K562 (cell line): ENCODE measurements at regions not wholly inside any gene's neighbourhood (a gene's known extent, or its start where the extent isn't known, plus 50 kb on each side); places are given as distances from the start of the nearest gene placed in this dataset.

ENCODE experiments used
- ATAC-seq: fragments of 200-7000 bp; cut with Tn5 transposase; 3 replicates; pipeline ENCODE4 v1.9.1; 2020; ENCODE audit warnings: moderate library complexity
- BruUV-seq: library from RNA; stranded (reverse); fragments of 400-500 nt; replicated peaks from 2 replicates; lab custom pipeline; 2021; lab: Mats Ljungman, UMichigan
- CTCF ChIA-PET: fragments of 300-600 bp; formaldehyde crosslinking; extraction: SDS; loops from one replicate; lab custom pipeline; 2021; ENCODE audit warnings: low intra/inter-chr PET ratio; lab: Yijun Ruan, JAX
- POLR2A ChIA-PET: fragments of 300-600, 350-650 bp; sonication (Branson Sonifier 250); formaldehyde crosslinking; extraction: SDS; loops from one replicate; lab custom pipeline; 2021; ENCODE audit warnings: antibody characterized with exemption, inconsistent platforms; lab: Yijun Ruan, JAX
- DNase-seq, 4 experiments: peaks; one replicate each; pipeline versions ENCODE4 v3.0.0 to v3.0.0-alpha.2; 2011 to 2018; ENCODE audit warnings: low spot score in 3 of 4, mixed read lengths in 3 of 4; ENCODE audit errors: extremely low read depth in 1 of 4
- FAIRE-seq: peaks from 2 replicates; lab custom pipeline; 2011; peaks lifted over from hg19 to GRCh38; lab: Jason Lieb, UNC
- H2AFZ ChIP-seq: 2 replicates; pipeline ENCODE4 v1.6.0; 2011; ENCODE audit warnings: low read depth, low read length, control low read depth, inconsistent platforms
- H3K27ac ChIP-seq: fragments of 200-600 bp; 3 replicates; pipeline ENCODE4 v1.8.0; 2011; ENCODE audit warnings: low read depth, mild to moderate bottlenecking, control low read depth, inconsistent platforms, low read length, moderate library complexity, mixed read lengths; ENCODE audit errors: extremely low read depth
- H3K27me3 ChIP-seq, 2 experiments: fragments of 300-600 bp in 1 of 2; 2 replicates in 1 of 2; 3 replicates in 1 of 2; pipeline versions ENCODE4 v1.6.0 to v1.8.0; 2011; ENCODE audit warnings: inconsistent platforms in 2 of 2, low read length in 2 of 2, mild to moderate bottlenecking in 1 of 2, mixed read lengths in 1 of 2, moderate library complexity in 1 of 2; ENCODE audit not compliant: control insufficient read depth in 2 of 2, insufficient read depth in 2 of 2
- H3K36me3 ChIP-seq: fragments of 300-600 bp; 3 replicates; pipeline ENCODE4 v1.8.0; 2011; ENCODE audit warnings: mild to moderate bottlenecking, low read length, inconsistent platforms; ENCODE audit not compliant: control insufficient read depth, insufficient read depth
- H3K4me1 ChIP-seq, 2 experiments: fragments of 200-600 bp in 1 of 2; replicated peaks in 1 of 2; 2 replicates in 1 of 2; 3 replicates in 1 of 2; pipeline versions ENCODE4 v1.5.1 to v1.8.0; 2011; ENCODE audit warnings: inconsistent platforms in 2 of 2, low read length in 2 of 2, mild to moderate bottlenecking in 1 of 2, mixed read lengths in 1 of 2, moderate library complexity in 1 of 2; ENCODE audit not compliant: control insufficient read depth in 2 of 2, insufficient read depth in 2 of 2
- H3K4me2 ChIP-seq: 2 replicates; pipeline ENCODE4 v1.6.1; 2011; ENCODE audit warnings: low read length, control low read depth, inconsistent platforms, mixed read lengths; ENCODE audit not compliant: insufficient read depth
- H3K4me3 ChIP-seq: fragments of 200-600 bp; sonication (generic), shearing (Covaris generic); 2 replicates; pipeline ENCODE4 v1.5.1; 2016; ENCODE audit warnings: control low read depth, inconsistent platforms
- H3K79me2 ChIP-seq: fragments of 200-600 bp; 3 replicates; pipeline ENCODE4 v1.8.0; 2011; ENCODE audit warnings: low read length, inconsistent platforms; ENCODE audit not compliant: control insufficient read depth, insufficient read depth
- H3K9ac ChIP-seq, 2 experiments: 2 replicates each; pipeline versions ENCODE4 v1.6.0 to v1.6.1; 2011; ENCODE audit warnings: low read depth in 2 of 2, low read length in 2 of 2, control low read depth in 1 of 2, inconsistent platforms in 1 of 2, mild to moderate bottlenecking in 1 of 2, mixed read lengths in 1 of 2; ENCODE audit not compliant: insufficient read depth in 1 of 2
- H3K9me1 ChIP-seq: one replicate; pipeline ENCODE4 v1.6.0; 2011; ENCODE audit warnings: inconsistent platforms, mild to moderate bottlenecking, low read length, moderate library complexity; ENCODE audit not compliant: control insufficient read depth, insufficient read depth
- H3K9me3 ChIP-seq: replicated peaks from 2 replicates; pipeline ENCODE4 v1.5.1; 2011; ENCODE audit warnings: low read depth, low read length, inconsistent platforms; ENCODE audit not compliant: control insufficient read depth, insufficient read depth
- H4K20me1 ChIP-seq: replicated peaks from 2 replicates; pipeline ENCODE4 v1.6.1; 2011; ENCODE audit warnings: low read length, inconsistent platforms, mixed read lengths; ENCODE audit not compliant: control insufficient read depth, insufficient read depth
- ATF1 ChIP-seq, 2 experiments: fragments of 450-650 bp in 1 of 2; IDR thresholded peaks; 2 replicates each; pipeline ENCODE4 v1.6.1; 2016; ENCODE audit warnings: missing compliant biosample characterization in 1 of 2, missing genetic modification characterization in 1 of 2
- FUS ChIP-seq: fragments of 200-400 bp; formaldehyde crosslinking; optimal IDR thresholded peaks from 2 replicates; pipeline ENCODE3; 2017; ENCODE audit warnings: low read depth, low read length
- IRF1 ChIP-seq: sonication (generic); formaldehyde crosslinking; IDR thresholded peaks from 2 replicates; pipeline ENCODE4 v1.8.0; 2022; ENCODE audit warnings: missing genetic modification reagents, mild to moderate bottlenecking, borderline replicate concordance
- LCOR ChIP-seq: sonication (generic); formaldehyde crosslinking; IDR thresholded peaks from 2 replicates; pipeline ENCODE4 v1.8.0; 2022; ENCODE audit warnings: mild to moderate bottlenecking, missing genetic modification reagents
- MCM7 ChIP-seq, 2 experiments: fragments of 450-650 bp; IDR thresholded peaks; 2 replicates each; pipeline ENCODE4 v1.6.1; 2016 to 2018
- NR2C1 ChIP-seq, 2 experiments: fragments of 450-650 bp; IDR thresholded peaks; 2 replicates each; pipeline ENCODE4 v1.6.1; 2017; ENCODE audit warnings: mild to moderate bottlenecking in 2 of 2, antibody characterized with exemption in 1 of 2, inconsistent platforms in 1 of 2, missing compliant biosample characterization in 1 of 2, missing genetic modification characterization in 1 of 2
- WHSC1 ChIP-seq: IDR thresholded peaks from one replicate; pipeline ENCODE4 v1.6.1; 2012; ENCODE audit warnings: low read length, control low read depth, inconsistent platforms
- ZBTB8A ChIP-seq: fragments of 450-650 bp; IDR thresholded peaks from 2 replicates; pipeline ENCODE4 v1.6.1; 2018; ENCODE audit warnings: mild to moderate bottlenecking, moderate library complexity; ENCODE audit not compliant: partially characterized antibody
- ZNF232 ChIP-seq: sonication (generic); formaldehyde crosslinking; IDR thresholded peaks from 2 replicates; pipeline ENCODE4 v1.8.0; 2022; ENCODE audit warnings: mild to moderate bottlenecking, missing genetic modification reagents
- ZNF263 ChIP-seq: sonication (generic); formaldehyde crosslinking; IDR thresholded peaks from 2 replicates; pipeline ENCODE4 v1.8.0; 2022; ENCODE audit warnings: mild to moderate bottlenecking, missing genetic modification reagents, borderline replicate concordance
- ZNF444 ChIP-seq: fragments of 250-450 bp; sonication (Bioruptor Pico); IDR thresholded peaks from 2 replicates; pipeline ENCODE4 v1.4.0; 2020; ENCODE audit warnings: mild to moderate bottlenecking, moderate library complexity
- WGBS: fragments of 100-300 bp; shearing (Covaris generic); methylation state at CpG from one replicate; pipeline ENCODE4 v1.1.6; 2016; ENCODE audit warnings: low coverage, mixed read lengths; ENCODE audit not compliant: insufficient coverage; ENCODE audit errors: missing lambda C conversion rate; 5-methylcytosine and 5-hydroxymethylcytosine counted together
- in situ Hi-C: fragments of 300-500 bp; cut with MboI; formaldehyde crosslinking; loops from 4 replicates; pipeline ENCODE4 v1.15.0; 2018; ENCODE audit warnings: inconsistent platforms, mixed read lengths
- intact Hi-C: fragments of 100-400 bp; cut with micrococcal nuclease; formaldehyde crosslinking; loops from 2 replicates; pipeline ENCODE4 v1.14.2; 2022
- TF ChIP-seq, protein P1 (sequence below): fragments of 250-450 bp; sonication (Bioruptor Pico); IDR thresholded peaks from 2 replicates; pipeline ENCODE4 v1.4.0; 2020; ENCODE audit warnings: mild to moderate bottlenecking, moderate library complexity
- TF ChIP-seq, protein P2 (sequence below): fragments of 200-400 bp; formaldehyde crosslinking; IDR thresholded peaks from 2 replicates; pipeline ENCODE4 v1.6.1; 2017; ENCODE audit warnings: mild to moderate bottlenecking, low read depth, low read length, moderate library complexity

DNA sequence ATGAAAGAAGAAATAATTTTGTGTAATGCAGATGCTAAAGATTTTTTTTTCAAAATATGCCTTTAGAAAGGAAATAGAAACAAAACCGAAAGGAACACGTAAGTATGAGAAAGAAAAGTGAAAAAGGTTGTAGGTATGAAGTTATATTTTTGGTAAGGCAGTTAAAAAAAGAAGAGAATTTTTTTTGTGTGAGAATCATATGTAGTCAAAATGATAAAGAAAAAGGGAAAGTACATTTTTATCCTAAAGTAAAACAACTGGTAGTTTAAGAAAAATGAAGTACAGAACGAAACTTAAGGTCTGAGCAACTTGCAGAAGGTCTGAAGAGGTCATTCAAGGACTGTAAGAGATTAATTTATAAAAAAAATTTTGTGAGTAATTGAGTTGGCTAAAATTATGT, 164.0 kb upstream of the TRAM1L1 start:
- POLR2A ChIA-PET = no interaction called here
- FAIRE-seq (no peak), DNase-seq (no peak), ATAC-seq (no peak)
- Histone ChIP-seq H4K20me1 (no peaks in the 10 kb centered on the region), H3K4me2 (no peak overlapping the region), H3K9ac (no peak overlapping the region), H3K27ac (no peak overlapping the region), H3K9me3 (no peaks in the 10 kb centered on the region), H3K4me3 (no peak overlapping the region), H3K36me3 (no peaks in the 10 kb centered on the region), H2AFZ (no peak overlapping the region), H3K4me1 (no peaks in the 10 kb centered on the region), H3K27me3 (no peaks in the 10 kb centered on the region), H3K9me1 (no peaks in the 10 kb centered on the region), H3K79me2 (no peaks in the 10 kb centered on the region)
- CTCF ChIA-PET = no interaction called here
- no TSS peak for BruUV-seq
- TF ChIP-seq MCM7 (IDR thresholded peaks at IDR 0.05) (no peak), ZNF263 (no peak), ZBTB8A (no peak), WHSC1 (no peak), ZNF232 (no peak), LCOR (CRISPR knock-in tag) (no peak), FUS (no peak), NR2C1 (IDR thresholded peaks at IDR 0.05) (no peak), NR2C1 (tag; IDR thresholded peaks at IDR 0.05) (no peak), ZNF444 (no peak), ATF1 (CRISPR knock-in tag; IDR thresholded peaks at IDR 0.05) (no peak), ATF1 (tag; IDR thresholded peaks at IDR 0.05) (no peak), IRF1 (CRISPR knock-in tag) (no peak)
- TF ChIP-seq, protein P1, sequence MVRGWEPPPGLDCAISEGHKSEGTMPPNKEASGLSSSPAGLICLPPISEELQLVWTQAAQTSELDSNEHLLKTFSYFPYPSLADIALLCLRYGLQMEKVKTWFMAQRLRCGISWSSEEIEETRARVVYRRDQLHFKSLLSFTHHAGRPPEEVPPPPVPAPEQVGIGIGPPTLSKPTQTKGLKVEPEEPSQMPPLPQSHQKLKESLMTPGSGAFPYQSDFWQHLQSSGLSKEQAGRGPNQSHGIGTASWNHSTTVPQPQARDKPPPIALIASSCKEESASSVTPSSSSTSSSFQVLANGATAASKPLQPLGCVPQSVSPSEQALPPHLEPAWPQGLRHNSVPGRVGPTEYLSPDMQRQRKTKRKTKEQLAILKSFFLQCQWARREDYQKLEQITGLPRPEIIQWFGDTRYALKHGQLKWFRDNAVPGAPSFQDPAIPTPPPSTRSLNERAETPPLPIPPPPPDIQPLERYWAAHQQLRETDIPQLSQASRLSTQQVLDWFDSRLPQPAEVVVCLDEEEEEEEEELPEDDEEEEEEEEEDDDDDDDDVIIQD (CRISPR knock-in tag) = no peak
- TF ChIP-seq, protein P2, sequence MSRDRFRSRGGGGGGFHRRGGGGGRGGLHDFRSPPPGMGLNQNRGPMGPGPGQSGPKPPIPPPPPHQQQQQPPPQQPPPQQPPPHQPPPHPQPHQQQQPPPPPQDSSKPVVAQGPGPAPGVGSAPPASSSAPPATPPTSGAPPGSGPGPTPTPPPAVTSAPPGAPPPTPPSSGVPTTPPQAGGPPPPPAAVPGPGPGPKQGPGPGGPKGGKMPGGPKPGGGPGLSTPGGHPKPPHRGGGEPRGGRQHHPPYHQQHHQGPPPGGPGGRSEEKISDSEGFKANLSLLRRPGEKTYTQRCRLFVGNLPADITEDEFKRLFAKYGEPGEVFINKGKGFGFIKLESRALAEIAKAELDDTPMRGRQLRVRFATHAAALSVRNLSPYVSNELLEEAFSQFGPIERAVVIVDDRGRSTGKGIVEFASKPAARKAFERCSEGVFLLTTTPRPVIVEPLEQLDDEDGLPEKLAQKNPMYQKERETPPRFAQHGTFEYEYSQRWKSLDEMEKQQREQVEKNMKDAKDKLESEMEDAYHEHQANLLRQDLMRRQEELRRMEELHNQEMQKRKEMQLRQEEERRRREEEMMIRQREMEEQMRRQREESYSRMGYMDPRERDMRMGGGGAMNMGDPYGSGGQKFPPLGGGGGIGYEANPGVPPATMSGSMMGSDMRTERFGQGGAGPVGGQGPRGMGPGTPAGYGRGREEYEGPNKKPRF = no peak
- intact Hi-C loops (no loop called here), in situ Hi-C loops (no loop called here)
- WGBS = 6% methylated on average over 3 of the region's 3 CpGs
